Endothelial cell of umbilical vein (primary cell): ENCODE measurements at regions not wholly inside any gene's neighbourhood (a gene's known extent, or its start where the extent isn't known, plus 50 kb on each side); places are given as distances from the start of the nearest gene placed in this dataset.

Experiments
- EZH2 ChIP-seq: IDR thresholded peaks from 2 replicates; pipeline ENCODE4 v1.6.1; 2012; ENCODE audit warnings: borderline replicate concordance, low read depth, mild to moderate bottlenecking, moderate library complexity, low read length, inconsistent platforms; ENCODE audit not compliant: severe bottlenecking
- JUN ChIP-seq: IDR thresholded peaks from 2 replicates; pipeline ENCODE4 v1.6.1; 2011; ENCODE audit warnings: borderline replicate concordance, low read depth; ENCODE audit not compliant: insufficient read length, insufficient read depth
- POLR2A ChIP-seq: IDR thresholded peaks from 2 replicates; pipeline ENCODE4 v1.6.1; 2012; ENCODE audit warnings: low read depth, mild to moderate bottlenecking, control low read depth, low read length
- POLR2AphosphoS5 ChIP-seq: IDR thresholded peaks from 2 replicates; pipeline ENCODE4 v1.6.1; 2012; ENCODE audit warnings: low read depth, mild to moderate bottlenecking, control low read depth, low read length, moderate library complexity; ENCODE audit not compliant: insufficient read depth
- TF ChIP-seq, protein P1 (sequence below), 2 donors: IDR thresholded peaks; 1 replicate in 1 of 2; 2 replicates in 1 of 2; pipeline ENCODE4 v1.5.1; 2011; ENCODE audit warnings: low read length in 2 of 2, mild to moderate bottlenecking in 2 of 2, moderate library complexity in 2 of 2, control low read depth in 1 of 2, inconsistent platforms in 1 of 2, low read depth in 1 of 2; ENCODE audit not compliant: insufficient read depth in 1 of 2; ENCODE audit errors: extremely low read depth in 1 of 2

DNA sequence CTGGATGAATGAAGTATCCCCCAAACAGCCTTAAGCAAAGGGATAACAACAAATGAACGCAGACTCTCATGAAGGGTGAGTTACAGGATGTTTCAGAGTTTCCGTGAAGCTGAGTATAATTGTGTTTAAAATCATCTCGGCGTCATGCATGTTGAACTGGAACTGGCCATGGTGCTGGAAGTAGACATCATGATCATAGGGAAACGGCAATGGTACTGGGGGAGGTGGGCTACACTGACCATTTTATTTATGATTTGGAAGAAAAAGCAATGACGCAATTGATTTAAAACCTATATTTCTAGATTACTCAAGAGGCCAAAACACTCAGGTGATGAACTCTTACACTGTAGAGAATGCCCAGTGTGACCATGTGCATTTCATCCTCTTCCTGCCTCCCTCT lies 387.9 kb upstream of the MYT1L start:
- TF ChIP-seq, protein P1, sequence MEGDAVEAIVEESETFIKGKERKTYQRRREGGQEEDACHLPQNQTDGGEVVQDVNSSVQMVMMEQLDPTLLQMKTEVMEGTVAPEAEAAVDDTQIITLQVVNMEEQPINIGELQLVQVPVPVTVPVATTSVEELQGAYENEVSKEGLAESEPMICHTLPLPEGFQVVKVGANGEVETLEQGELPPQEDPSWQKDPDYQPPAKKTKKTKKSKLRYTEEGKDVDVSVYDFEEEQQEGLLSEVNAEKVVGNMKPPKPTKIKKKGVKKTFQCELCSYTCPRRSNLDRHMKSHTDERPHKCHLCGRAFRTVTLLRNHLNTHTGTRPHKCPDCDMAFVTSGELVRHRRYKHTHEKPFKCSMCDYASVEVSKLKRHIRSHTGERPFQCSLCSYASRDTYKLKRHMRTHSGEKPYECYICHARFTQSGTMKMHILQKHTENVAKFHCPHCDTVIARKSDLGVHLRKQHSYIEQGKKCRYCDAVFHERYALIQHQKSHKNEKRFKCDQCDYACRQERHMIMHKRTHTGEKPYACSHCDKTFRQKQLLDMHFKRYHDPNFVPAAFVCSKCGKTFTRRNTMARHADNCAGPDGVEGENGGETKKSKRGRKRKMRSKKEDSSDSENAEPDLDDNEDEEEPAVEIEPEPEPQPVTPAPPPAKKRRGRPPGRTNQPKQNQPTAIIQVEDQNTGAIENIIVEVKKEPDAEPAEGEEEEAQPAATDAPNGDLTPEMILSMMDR (IDR thresholded peaks at IDR 0.05; ENCODE audit: extremely low read depth in 1 of 2, insufficient read depth in 1 of 2, low read depth in 1 of 2, low read length in 2 of 2): no peak
- no peak for TF ChIP-seq POLR2AphosphoS5
- TF ChIP-seq JUN: no peak
- no peak for TF ChIP-seq POLR2A
- TF ChIP-seq EZH2: no peak
